GM20000 (cell line): ENCODE measurements at regions not wholly inside any gene's neighbourhood (a gene's known extent, or its start where the extent isn't known, plus 50 kb on each side); places are given as distances from the start of the nearest gene placed in this dataset.

Experiments used
- DNase-seq: peaks from one replicate; pipeline ENCODE4 v3.0.0; 2012; ENCODE audit warnings: low spot score
- CTCF ChIP-seq: IDR thresholded peaks from 2 replicates; pipeline ENCODE4 v1.5.1; 2012; ENCODE audit warnings: mild to moderate bottlenecking, control low read depth; ENCODE audit errors: extremely low read depth, missing control alignments

GRCh38 chr6:119636060-119636459 lies 286.5 kb upstream of the MAN1A1 start:
- no peak for DNase-seq
- TF ChIP-seq CTCF: no peak

- no peak for DNase-seq
- TF ChIP-seq CTCF: no peak
These were observed 283.9 kb upstream of the MAN1A1 start for GRCh38 chr6:119633461-119633860.

- no peak for DNase-seq
- TF ChIP-seq CTCF: no peak
These were observed 281.1 kb upstream of the MAN1A1 start for GRCh38 chr6:119630561-119631192.

- no peak for TF ChIP-seq CTCF
- DNase-seq: no peak
These were observed 279.4 kb upstream of the MAN1A1 start for GRCh38 chr6:119628691-119629594.

GRCh38 chr6:119627908-119628669 lies 278.5 kb upstream of the MAN1A1 start:
- TF ChIP-seq CTCF: no peak
- DNase-seq: no peak

- DNase-seq: no peak
- no peak for TF ChIP-seq CTCF
These were observed 277.5 kb upstream of the MAN1A1 start for GRCh38 chr6:119626884-119627619.
